Trophoblast cell (in vitro differentiated cells and primary cell): ENCODE measurements at regions not wholly inside any gene's neighbourhood (a gene's known extent, or its start where the extent isn't known, plus 50 kb on each side); places are given as distances from the start of the nearest gene placed in this dataset.

Experiments
- DNase-seq, 2 donors: peaks; one replicate each; pipeline ENCODE4 v3.0.0-alpha.2; 2016
- H2AFZ ChIP-seq: 2 replicates; pipeline ENCODE4 v1.6.1; 2013; ENCODE audit warnings: low read length, moderate library complexity, mild to moderate bottlenecking; ENCODE audit not compliant: insufficient read depth, poor library complexity
- H2AK5ac ChIP-seq: 2 replicates; pipeline ENCODE4 v1.6.1; 2013; ENCODE audit warnings: mild to moderate bottlenecking, low read length
- H2BK120ac ChIP-seq: 2 replicates; pipeline ENCODE4 v1.6.1; 2013; ENCODE audit warnings: low read length, mild to moderate bottlenecking, moderate library complexity; ENCODE audit not compliant: insufficient read depth, poor library complexity
- H2BK12ac ChIP-seq: 2 replicates; pipeline ENCODE4 v1.6.1; 2013; ENCODE audit warnings: mild to moderate bottlenecking, low read length, moderate library complexity
- H2BK5ac ChIP-seq: 2 replicates; pipeline ENCODE4 v1.6.1; 2013; ENCODE audit warnings: low read length, low read depth, moderate library complexity, mild to moderate bottlenecking; ENCODE audit not compliant: poor library complexity
- H3K14ac ChIP-seq: 2 replicates; pipeline ENCODE4 v1.6.1; 2013; ENCODE audit warnings: mild to moderate bottlenecking, low read length
- H3K18ac ChIP-seq: 2 replicates; pipeline ENCODE4 v1.6.1; 2013; ENCODE audit warnings: mild to moderate bottlenecking, low read length
- H3K23ac ChIP-seq: 2 replicates; pipeline ENCODE4 v1.6.1; 2013; ENCODE audit warnings: low read length
- H3K27ac ChIP-seq: 2 replicates; pipeline ENCODE4 v1.5.1; 2013; ENCODE audit warnings: low read depth, mild to moderate bottlenecking, inconsistent platforms, low read length, moderate library complexity
- H3K27me3 ChIP-seq: 2 replicates; pipeline ENCODE4 v1.6.1; 2013; ENCODE audit warnings: inconsistent platforms, mild to moderate bottlenecking, low read length, moderate library complexity; ENCODE audit not compliant: insufficient read depth
- H3K36me3 ChIP-seq, 2 experiments: 1 replicate in 1 of 2; 2 replicates in 1 of 2; pipeline ENCODE4 v1.6.1; 2013; ENCODE audit warnings: low read length in 2 of 2, mild to moderate bottlenecking in 2 of 2, moderate library complexity in 1 of 2; ENCODE audit not compliant: insufficient read depth in 2 of 2, control insufficient read depth in 1 of 2
- H3K4ac ChIP-seq: 2 replicates; pipeline ENCODE4 v1.6.1; 2013; ENCODE audit warnings: low read depth, mild to moderate bottlenecking, low read length, moderate library complexity
- H3K4me1 ChIP-seq, 2 experiments: 1 replicate in 1 of 2; 2 replicates in 1 of 2; pipeline ENCODE4 v1.6.1; 2013; ENCODE audit warnings: low read length in 2 of 2, mild to moderate bottlenecking in 2 of 2, moderate library complexity in 1 of 2; ENCODE audit not compliant: insufficient read depth in 2 of 2, control insufficient read depth in 1 of 2
- H3K4me2 ChIP-seq: 2 replicates; pipeline ENCODE4 v1.6.1; 2013; ENCODE audit warnings: inconsistent platforms, mild to moderate bottlenecking, low read length, moderate library complexity
- H3K4me3 ChIP-seq: 2 replicates; pipeline ENCODE4 v1.5.1; 2013; ENCODE audit warnings: mild to moderate bottlenecking, low read depth, low read length, inconsistent platforms
- H3K79me1 ChIP-seq: one replicate; pipeline ENCODE4 v1.6.1; 2013; ENCODE audit warnings: low read length
- H3K79me2 ChIP-seq: 2 replicates; pipeline ENCODE4 v1.6.1; 2013; ENCODE audit warnings: low read length, mild to moderate bottlenecking; ENCODE audit not compliant: control insufficient read depth, insufficient read depth, poor library complexity
- H3K9ac ChIP-seq: 2 replicates; pipeline ENCODE4 v1.6.1; 2013; ENCODE audit warnings: mild to moderate bottlenecking, low read length
- H3K9me3 ChIP-seq: 2 replicates; pipeline ENCODE4 v1.6.1; 2013; ENCODE audit warnings: low read depth, mild to moderate bottlenecking, control low read depth, inconsistent platforms, low read length; ENCODE audit not compliant: insufficient read depth
- H4K12ac ChIP-seq: 2 replicates; pipeline ENCODE4 v1.6.1; 2013; ENCODE audit warnings: low read depth, mild to moderate bottlenecking, low read length, moderate library complexity
- H4K8ac ChIP-seq: 2 replicates; pipeline ENCODE4 v1.6.1; 2013; ENCODE audit warnings: low read depth, mild to moderate bottlenecking, low read length, moderate library complexity
- H4K91ac ChIP-seq: one replicate; pipeline ENCODE4 v1.6.1; 2013; ENCODE audit warnings: low read depth, mild to moderate bottlenecking, low read length, moderate library complexity
- WGBS: extraction: QIAGEN DNeasy Blood & Tissue Kit; methylation state at CpG from one replicate; pipeline ENCODE4 v1.1.7; 2013; ENCODE audit warnings: missing lambda C conversion rate; ENCODE audit not compliant: insufficient read length, insufficient coverage; ENCODE audit errors: extremely low coverage; 5-methylcytosine and 5-hydroxymethylcytosine counted together

GRCh38 chr16:63426275-63426870 lies 1390.1 kb upstream of the CDH8 start:
- no peak overlapping the region for H2AFZ ChIP-seq
- no peak overlapping the region for H3K18ac ChIP-seq
- H2BK120ac ChIP-seq, result no peak overlapping the region
- no peaks in the 10 kb centered on the region for H3K79me2 ChIP-seq
- H3K14ac ChIP-seq, result no peak overlapping the region
- H2AK5ac ChIP-seq, result no peak overlapping the region
- H3K4me2 ChIP-seq, result no peak overlapping the region
- H3K79me1 ChIP-seq, result no peaks in the 10 kb centered on the region
- H4K12ac ChIP-seq, result no peak overlapping the region
- H2BK5ac ChIP-seq, result no peak overlapping the region
- H3K23ac ChIP-seq, result no peak overlapping the region
- H4K91ac ChIP-seq, result no peak overlapping the region
- no peaks in the 10 kb centered on the region for H3K36me3 ChIP-seq
- H3K4me1 ChIP-seq, result no peaks in the 10 kb centered on the region
- H3K4ac ChIP-seq, result no peak overlapping the region
- no CpG with 5 or more reads among the region's 3 CpGs for WGBS
- no peak overlapping the region for H4K8ac ChIP-seq
- no peak overlapping the region for H3K4me3 ChIP-seq
- H3K9ac ChIP-seq, result no peak overlapping the region
- no peaks in the 10 kb centered on the region for H3K27me3 ChIP-seq
- H2BK12ac ChIP-seq, result no peak overlapping the region
- DNase-seq, result no peak
- no peaks in the 10 kb centered on the region for H3K9me3 ChIP-seq
- H3K27ac ChIP-seq, result no peak overlapping the region

- H3K9me3 ChIP-seq, result no peaks in the 10 kb centered on the region
- H2BK5ac ChIP-seq, result no peak overlapping the region
- no peak overlapping the region for H2AFZ ChIP-seq
- H4K12ac ChIP-seq, result no peak overlapping the region
- no peaks in the 10 kb centered on the region for H3K79me2 ChIP-seq
- H3K27me3 ChIP-seq, result no peaks in the 10 kb centered on the region
- H3K4me1 ChIP-seq, result no peaks in the 10 kb centered on the region
- no peak overlapping the region for H4K8ac ChIP-seq
- H2BK12ac ChIP-seq, result no peak overlapping the region
- H3K4me2 ChIP-seq, result no peak overlapping the region
- H3K18ac ChIP-seq, result no peak overlapping the region
- H3K23ac ChIP-seq, result no peak overlapping the region
- H4K91ac ChIP-seq, result no peak overlapping the region
- no peak overlapping the region for H3K4ac ChIP-seq
- no peak overlapping the region for H2AK5ac ChIP-seq
- WGBS, result no CpG with 5 or more reads among the region's 2 CpGs
- H3K36me3 ChIP-seq, result no peaks in the 10 kb centered on the region
- no peak overlapping the region for H3K27ac ChIP-seq
- H3K79me1 ChIP-seq, result no peaks in the 10 kb centered on the region
- H2BK120ac ChIP-seq, result no peak overlapping the region
- DNase-seq, result no peak
- H3K14ac ChIP-seq, result no peak overlapping the region
- H3K9ac ChIP-seq, result no peak overlapping the region
- H3K4me3 ChIP-seq, result no peak overlapping the region
Measured at GRCh38 chr16:63422715-63423114, 1386.5 kb upstream of the CDH8 start.

GRCh38 chr16:63416712-63417111 lies 1380.5 kb upstream of the CDH8 start:
- H3K36me3 ChIP-seq, result no peaks in the 10 kb centered on the region
- H3K4me3 ChIP-seq, result no peak overlapping the region
- H3K14ac ChIP-seq, result no peak overlapping the region
- H3K9ac ChIP-seq, result no peak overlapping the region
- no peaks in the 10 kb centered on the region for H3K4me1 ChIP-seq
- H4K91ac ChIP-seq, result no peak overlapping the region
- no peak overlapping the region for H3K27ac ChIP-seq
- H3K23ac ChIP-seq, result no peak overlapping the region
- no peak overlapping the region for H4K12ac ChIP-seq
- no peak overlapping the region for H2BK12ac ChIP-seq
- H3K79me1 ChIP-seq, result no peaks in the 10 kb centered on the region
- H3K18ac ChIP-seq, result no peak overlapping the region
- H3K27me3 ChIP-seq, result no peaks in the 10 kb centered on the region
- H2AK5ac ChIP-seq, result no peak overlapping the region
- no peak overlapping the region for H3K4ac ChIP-seq
- no peak overlapping the region for H2AFZ ChIP-seq
- H4K8ac ChIP-seq, result no peak overlapping the region
- H2BK120ac ChIP-seq, result no peak overlapping the region
- H3K9me3 ChIP-seq, result no peaks in the 10 kb centered on the region
- no peaks in the 10 kb centered on the region for H3K79me2 ChIP-seq
- no peak for DNase-seq
- no peak overlapping the region for H3K4me2 ChIP-seq
- H2BK5ac ChIP-seq, result no peak overlapping the region
- no CpG with 5 or more reads among the region's 4 CpGs for WGBS

DNA sequence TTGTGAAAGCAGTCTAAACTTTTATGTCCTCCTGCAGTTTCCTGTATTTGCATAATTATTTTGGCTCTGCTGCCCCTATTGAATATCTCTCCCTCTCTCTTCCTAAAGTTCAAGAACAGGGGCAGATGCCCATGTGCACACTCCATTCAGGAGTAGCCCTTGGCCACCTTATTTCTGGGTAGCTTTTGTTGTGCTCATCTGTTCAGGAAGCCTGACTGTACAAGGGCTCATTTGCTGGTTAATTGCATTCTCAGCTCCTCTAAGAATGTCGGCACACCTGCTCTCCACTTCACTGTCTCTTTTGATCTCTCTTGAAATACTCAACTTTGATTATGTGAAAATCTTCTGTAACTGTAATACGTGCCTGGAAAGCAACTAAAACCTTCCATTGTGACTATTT lies 1378.8 kb upstream of the CDH8 start:
- no peak for DNase-seq
- Histone ChIP-seq H3K23ac (no peak overlapping the region), H3K9me3 (no peaks in the 10 kb centered on the region)

More for the DNA sequence above, 1378.8 kb upstream of the CDH8 start:
- Histone ChIP-seq H3K4me2 (no peak overlapping the region), H3K18ac (no peak overlapping the region), H3K4ac (no peak overlapping the region), H4K8ac (no peak overlapping the region), H3K27me3 (no peaks in the 10 kb centered on the region), H3K36me3 (no peaks in the 10 kb centered on the region), H3K4me1 (no peaks in the 10 kb centered on the region), H3K14ac (no peak overlapping the region), H2BK5ac (no peak overlapping the region), H3K9ac (no peak overlapping the region), H2BK12ac (no peak overlapping the region), H2AFZ (no peak overlapping the region), H3K4me3 (no peak overlapping the region), H2BK120ac (no peak overlapping the region), H4K91ac (no peak overlapping the region), H3K79me2 (no peaks in the 10 kb centered on the region), H3K27ac (no peak overlapping the region), H2AK5ac (no peak overlapping the region), H3K79me1 (no peaks in the 10 kb centered on the region), H4K12ac (no peak overlapping the region)
- WGBS, result no CpG with 5 or more reads among the region's 2 CpGs
